ENCODE measurements at regions not wholly inside any gene's neighbourhood (a gene's known extent, or its start where the extent isn't known, plus 50 kb on each side); places are given as distances from the start of the nearest gene placed in this dataset.

- TF ChIP-seq CTCF (IDR thresholded peaks at IDR 0.05), result no peak
- no peak for TF ChIP-seq POLR2A (IDR thresholded peaks at IDR 0.05)
These were observed 118.5 kb upstream of the OTUD4 start for GRCh38 chr4:145298885-145299284.

Data from heart left ventricle (tissue), 13 donors.